ENCODE measurements at regions not wholly inside any gene's neighbourhood (a gene's known extent, or its start where the extent isn't known, plus 50 kb on each side); places are given as distances from the start of the nearest gene placed in this dataset.

DNA sequence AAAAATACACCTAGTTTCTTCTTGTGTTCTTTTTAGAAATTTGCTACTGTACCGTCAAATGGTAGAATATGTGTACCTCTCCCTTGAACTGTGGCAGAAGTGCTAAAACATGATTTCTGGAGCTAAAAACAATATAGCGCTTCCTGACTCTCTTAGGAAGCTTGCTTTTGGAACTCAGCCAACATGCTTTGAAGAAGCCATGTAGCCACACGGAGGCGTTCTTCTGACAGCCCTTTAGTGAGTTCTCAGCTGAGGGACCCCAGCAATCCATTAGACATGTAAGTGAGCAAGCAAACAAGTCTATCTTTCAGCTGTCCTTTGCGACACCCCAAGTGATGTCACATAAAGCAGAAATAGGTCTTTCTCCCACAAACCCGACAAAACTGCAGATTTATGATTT lies 917.0 kb downstream of the CDH9 start:
- no peaks in the 10 kb centered on the region for H3K9me3 ChIP-seq (replicated peaks; ENCODE audit: control insufficient read depth, insufficient read depth, low read length)
- dilution Hi-C loops (cut with MboI; ENCODE audit: extremely low pct_ligation_motif_present, low sequenced_read_pairs) = no loop called here
- no peaks in the 10 kb centered on the region for H3K4me1 ChIP-seq (ENCODE audit: control insufficient read depth, extremely low read depth, insufficient read depth, low read length)
- TF ChIP-seq CTCF (IDR thresholded peaks at IDR 0.05; ENCODE audit: extremely low read depth in 1 of 2, insufficient read depth in 1 of 2, low read depth in 1 of 2, low read length in 2 of 2) (no peak), FOS (IDR thresholded peaks at IDR 0.05; ENCODE audit: borderline replicate concordance, insufficient read depth, low read length) (no peak), JUN (IDR thresholded peaks at IDR 0.05; ENCODE audit: borderline replicate concordance, insufficient read depth, insufficient read length, low read depth) (no peak), GATA2 (IDR thresholded peaks at IDR 0.05; ENCODE audit: insufficient read depth, insufficient read length, low read depth, low read length) (no peak), POLR2A (IDR thresholded peaks at IDR 0.05; ENCODE audit: low read depth, low read length) (no peak), POLR2AphosphoS5 (IDR thresholded peaks at IDR 0.05; ENCODE audit: insufficient read depth, low read depth, low read length) (no peak), MYC (IDR thresholded peaks at IDR 0.05; ENCODE audit: low read depth, low read length) (no peak), EZH2 (IDR thresholded peaks at IDR 0.05; ENCODE audit: borderline replicate concordance, low read depth, low read length, severe bottlenecking) (no peak)
- TF ChIP-seq, protein P1, sequence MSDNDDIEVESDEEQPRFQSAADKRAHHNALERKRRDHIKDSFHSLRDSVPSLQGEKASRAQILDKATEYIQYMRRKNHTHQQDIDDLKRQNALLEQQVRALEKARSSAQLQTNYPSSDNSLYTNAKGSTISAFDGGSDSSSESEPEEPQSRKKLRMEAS (IDR thresholded peaks at IDR 0.05; ENCODE audit: insufficient read depth, insufficient read length) = no peak
- H3K27me3 ChIP-seq (ENCODE audit: control insufficient read depth in 2 of 2, insufficient read depth in 2 of 2, low read length in 2 of 2) = no peaks in the 10 kb centered on the region
- no peak overlapping the region for H2AFZ ChIP-seq (ENCODE audit: low read depth, low read length)
- H3K9ac ChIP-seq (replicated peaks; ENCODE audit: extremely low read depth, insufficient read depth, low read length) = no peak overlapping the region
- no peak overlapping the region for H3K4me3 ChIP-seq (replicated peaks in 1 of 3; ENCODE audit: insufficient read depth in 1 of 3, low read depth in 1 of 3, low read length in 3 of 3)
- no peaks in the 10 kb centered on the region for H4K20me1 ChIP-seq (replicated peaks; ENCODE audit: control insufficient read depth, extremely low read depth, insufficient read depth, low read length)
- H3K36me3 ChIP-seq (ENCODE audit: control insufficient read depth in 2 of 2, extremely low read depth in 1 of 2, insufficient read depth in 2 of 2, low read length in 2 of 2) = no peaks in the 10 kb centered on the region
- DNase-seq (ENCODE audit: low read depth, low spot score) (no peak), FAIRE-seq (no peak)
- no peaks in the 10 kb centered on the region for H3K79me2 ChIP-seq (ENCODE audit: control insufficient read depth, insufficient read depth, low read length)
- ChIA-PET CTCF (no interaction called here), POLR2A (no interaction called here)
- intact Hi-C loops (cut with micrococcal nuclease) = no loop called here
- H3K27ac ChIP-seq (ENCODE audit: insufficient read depth, low read depth, low read length) = no peak overlapping the region
- BruUV-seq (replicated peaks) = no TSS peak
- H3K9me1 ChIP-seq (replicated peaks; ENCODE audit: control insufficient read depth, extremely low read depth, insufficient read depth, low read length) = no peaks in the 10 kb centered on the region
- H3K4me2 ChIP-seq (ENCODE audit: insufficient read depth, low read length) = no peak overlapping the region
